SH-SY5Y (cell line): ENCODE measurements at regions not wholly inside any gene's neighbourhood (a gene's known extent, or its start where the extent isn't known, plus 50 kb on each side); places are given as distances from the start of the nearest gene placed in this dataset.

ENCODE experiments used
- GATA2 ChIP-seq: IDR thresholded peaks from 2 replicates; pipeline ENCODE4 v1.6.1; 2011; ENCODE audit warnings: mild to moderate bottlenecking, low read depth, low read length
- GATA3 ChIP-seq: IDR thresholded peaks from 2 replicates; pipeline ENCODE4 v1.6.1; 2011; ENCODE audit warnings: low read depth, mild to moderate bottlenecking, low read length, moderate library complexity

- TF ChIP-seq GATA3 (no peak), GATA2 (no peak)
Observed at GRCh38 chr6:98498144-98498775, 336.1 kb upstream of the POU3F2 start.
